Heart left ventricle (tissue), 13 donors: ENCODE measurements at regions not wholly inside any gene's neighbourhood (a gene's known extent, or its start where the extent isn't known, plus 50 kb on each side); places are given as distances from the start of the nearest gene placed in this dataset.

ENCODE experiments used
- POLR2A ChIP-seq, 2 donors: fragments of 450-650 bp; IDR thresholded peaks; one replicate each; pipeline ENCODE4 v1.6.1; 2017; ENCODE audit warnings: antibody characterized with exemption in 2 of 2, mild to moderate bottlenecking in 2 of 2, moderate library complexity in 2 of 2
- TF ChIP-seq, protein P1 (sequence below), 12 donors: fragments of 200-600 bp; sonication (generic) in 4 of 12; IDR thresholded peaks; one replicate each; pipeline versions ENCODE4 v1.5.0 to v1.8.0; 2018 to 2022; ENCODE audit warnings: antibody characterized with exemption in 12 of 12, mild to moderate bottlenecking in 5 of 12
- donor health status: ischemic (EF 13 %, LVEDD 7.1; RV severe dilation, severe dysfunction).
- donor health status: DM: no; HTN: yes; CAD: no.
- donor health status: DM: no; HTN: no; CAD: no.
- donor health status: ischemic (EF 25% LVEDD 6.9; RV normal size, moderate dysfunction).
- donor health status: ischemic (EF 25% LVEDD 5.7; RV mildly dilated, moderate dysfunction).
- donor health status: ischemic (EF 35%, LVEDD 5.7; RV mildly dilated, moderate dysfunction).
- donor health status: nonischemic (EF 11% LVEDD 7.7; RV severe dilation, severe dysfunction).
- donor health status: DM: yes; HTN: yes; CAD: no.
- donor health status: PGD.
- donor health status: ischemic (EF 29% LVEDD 5.4; RV normal size, mild dysfunction).
- donor health status: nonischemic (EF 23%, LVEDD 6.1; RV moderate dilation, normal function).

- TF ChIP-seq, protein P1, sequence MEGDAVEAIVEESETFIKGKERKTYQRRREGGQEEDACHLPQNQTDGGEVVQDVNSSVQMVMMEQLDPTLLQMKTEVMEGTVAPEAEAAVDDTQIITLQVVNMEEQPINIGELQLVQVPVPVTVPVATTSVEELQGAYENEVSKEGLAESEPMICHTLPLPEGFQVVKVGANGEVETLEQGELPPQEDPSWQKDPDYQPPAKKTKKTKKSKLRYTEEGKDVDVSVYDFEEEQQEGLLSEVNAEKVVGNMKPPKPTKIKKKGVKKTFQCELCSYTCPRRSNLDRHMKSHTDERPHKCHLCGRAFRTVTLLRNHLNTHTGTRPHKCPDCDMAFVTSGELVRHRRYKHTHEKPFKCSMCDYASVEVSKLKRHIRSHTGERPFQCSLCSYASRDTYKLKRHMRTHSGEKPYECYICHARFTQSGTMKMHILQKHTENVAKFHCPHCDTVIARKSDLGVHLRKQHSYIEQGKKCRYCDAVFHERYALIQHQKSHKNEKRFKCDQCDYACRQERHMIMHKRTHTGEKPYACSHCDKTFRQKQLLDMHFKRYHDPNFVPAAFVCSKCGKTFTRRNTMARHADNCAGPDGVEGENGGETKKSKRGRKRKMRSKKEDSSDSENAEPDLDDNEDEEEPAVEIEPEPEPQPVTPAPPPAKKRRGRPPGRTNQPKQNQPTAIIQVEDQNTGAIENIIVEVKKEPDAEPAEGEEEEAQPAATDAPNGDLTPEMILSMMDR (IDR thresholded peaks at IDR 0.05), result no peak
- no peak for TF ChIP-seq POLR2A (IDR thresholded peaks at IDR 0.05)
Measured at GRCh38 chr10:65778753-65779152, 1147.1 kb upstream of the LRRTM3 start.
